GM19328 (cell line): ENCODE measurements at regions not wholly inside any gene's neighbourhood (a gene's known extent, or its start where the extent isn't known, plus 50 kb on each side); places are given as distances from the start of the nearest gene placed in this dataset.

Source experiments
- ATAC-seq: cut with Tn5 transposase; IDR thresholded peaks from one replicate; pipeline ENCODE4 v1.9.1; 2021; ENCODE audit warnings: mild to moderate bottlenecking, moderate library complexity; ENCODE audit not compliant: unreplicated experiment

DNA sequence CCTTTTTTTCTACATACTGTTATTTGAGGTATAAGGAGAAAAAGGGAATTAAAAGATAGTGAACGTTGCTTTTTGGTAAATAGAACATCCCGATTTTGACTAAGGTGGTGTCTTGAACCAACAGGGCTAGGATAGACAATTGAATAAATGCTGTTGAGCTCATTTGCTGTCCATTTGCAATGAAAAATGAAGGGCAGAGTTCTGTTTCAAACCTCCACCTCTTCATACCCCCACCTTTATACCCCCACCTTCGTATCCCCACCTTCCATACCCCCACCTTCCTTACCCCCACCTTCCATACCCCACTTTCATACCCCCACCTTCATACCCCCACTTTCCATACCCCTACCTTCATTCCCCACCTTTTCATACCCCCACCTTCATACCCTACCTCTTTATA, 93.4 kb upstream of the NAA20 start:
- no peak for ATAC-seq

DNA sequence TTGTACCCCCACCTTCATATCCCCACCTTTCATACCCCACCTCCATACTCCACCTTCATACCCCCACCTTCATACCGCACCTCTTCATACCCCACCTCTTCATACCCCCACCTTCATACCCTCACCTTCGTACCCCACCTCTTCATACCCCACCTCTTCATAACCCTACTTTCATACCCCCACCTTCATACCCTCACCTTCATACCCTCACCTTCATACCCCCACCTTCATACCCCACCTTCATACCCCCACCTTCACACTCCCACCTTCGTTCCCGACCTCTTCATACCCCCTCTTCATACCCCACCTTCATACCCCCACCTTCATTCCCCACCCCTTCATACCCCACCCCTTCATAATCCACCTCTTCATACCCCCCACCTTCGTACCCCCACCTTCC, 92.9 kb upstream of the NAA20 start:
- ATAC-seq = no peak

DNA sequence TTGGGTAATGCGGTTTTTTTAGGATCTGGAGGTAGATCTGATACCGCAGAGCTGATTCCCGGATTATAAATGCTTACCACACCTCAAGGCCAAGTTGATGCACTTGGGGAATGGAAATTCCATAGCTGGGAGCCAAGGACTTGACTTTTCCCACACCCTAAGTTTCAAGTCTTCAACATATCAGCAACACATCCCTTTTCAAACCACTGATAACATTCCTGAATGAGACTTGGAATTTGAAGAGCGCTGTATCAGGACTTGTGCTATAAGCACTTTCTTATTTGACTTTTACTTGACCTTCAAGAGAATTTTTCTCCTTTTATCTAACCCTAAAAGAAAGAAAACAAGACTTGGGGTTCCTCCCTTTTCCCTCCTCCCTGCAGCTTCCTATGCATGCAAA, 90.6 kb upstream of the NAA20 start:
- no peak for ATAC-seq

- no peak for ATAC-seq
Observed at GRCh38 chr20:19928328-19929011, 88.7 kb upstream of the NAA20 start.

DNA sequence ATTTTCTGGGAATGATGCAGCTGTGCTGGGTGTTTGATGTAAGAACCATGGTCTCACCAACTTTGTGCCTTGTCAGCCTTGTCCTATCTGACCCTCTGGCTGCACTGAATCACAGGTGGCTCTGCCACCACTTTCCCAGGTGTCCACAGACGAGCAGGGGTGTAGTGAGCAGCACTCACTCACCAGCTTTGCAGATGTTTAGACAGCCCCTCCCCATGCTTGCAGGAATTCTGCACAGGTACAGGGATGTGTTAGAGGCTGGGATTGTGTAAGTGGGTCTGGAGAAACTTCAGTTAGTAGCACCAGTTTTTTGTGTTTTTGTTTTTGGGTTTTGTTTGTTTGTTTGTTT, 88.2 kb upstream of the NAA20 start:
- ATAC-seq = no peak

DNA sequence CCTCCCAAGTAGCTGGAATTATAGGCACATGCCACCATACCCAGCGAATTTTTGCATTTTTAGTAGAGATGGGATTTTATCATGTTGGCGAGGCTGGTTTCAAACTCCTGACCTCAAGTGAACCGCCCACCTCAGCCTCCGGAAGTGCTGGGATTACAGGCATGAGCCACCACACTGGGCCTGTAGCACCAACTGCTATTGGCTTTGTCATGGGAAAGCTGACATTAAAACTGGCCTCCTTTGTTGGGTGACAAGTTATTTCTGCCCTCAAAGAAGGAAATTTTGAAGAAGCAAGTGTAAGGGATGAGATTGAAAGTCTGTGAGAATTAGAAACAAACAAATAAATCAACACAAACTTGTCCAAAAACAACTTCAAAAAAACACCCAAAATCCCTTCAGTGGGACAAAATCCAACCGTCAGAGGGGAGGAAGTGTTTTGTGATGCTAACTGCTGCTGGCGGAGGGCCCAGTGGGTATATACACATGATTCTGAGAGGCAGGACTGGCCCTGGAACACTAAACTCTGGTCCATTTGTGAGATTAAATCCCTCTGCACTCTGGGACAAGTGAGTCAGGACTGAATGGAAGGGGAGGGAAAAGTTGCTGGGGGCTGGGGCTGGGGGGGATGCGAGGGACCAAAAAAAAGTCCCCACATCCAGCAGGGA, 87.5 kb upstream of the NAA20 start:
- no peak for ATAC-seq

DNA sequence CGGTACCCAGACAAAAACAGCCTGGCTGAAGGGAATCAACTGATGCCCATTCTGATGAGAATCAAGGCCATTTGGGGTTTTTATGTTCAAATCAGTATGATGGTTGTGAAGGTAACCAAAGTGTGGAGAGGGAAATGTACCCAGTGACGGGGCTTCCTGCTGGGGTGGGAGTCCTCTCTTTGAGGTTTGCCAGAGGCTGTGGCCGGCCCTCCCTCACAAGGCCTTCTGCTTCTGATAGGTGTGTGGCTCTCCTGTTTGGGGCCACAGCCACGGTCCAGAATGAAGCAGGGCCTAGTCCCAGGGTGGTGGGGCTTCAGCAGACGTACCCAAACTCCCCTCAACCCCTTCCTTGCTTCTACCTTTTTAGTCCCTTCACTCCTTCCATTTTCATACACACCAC, 86.7 kb upstream of the NAA20 start:
- ATAC-seq = no peak

GRCh38 chr20:19932170-19932667, 84.9 kb upstream of the NAA20 start:
- no peak for ATAC-seq

DNA sequence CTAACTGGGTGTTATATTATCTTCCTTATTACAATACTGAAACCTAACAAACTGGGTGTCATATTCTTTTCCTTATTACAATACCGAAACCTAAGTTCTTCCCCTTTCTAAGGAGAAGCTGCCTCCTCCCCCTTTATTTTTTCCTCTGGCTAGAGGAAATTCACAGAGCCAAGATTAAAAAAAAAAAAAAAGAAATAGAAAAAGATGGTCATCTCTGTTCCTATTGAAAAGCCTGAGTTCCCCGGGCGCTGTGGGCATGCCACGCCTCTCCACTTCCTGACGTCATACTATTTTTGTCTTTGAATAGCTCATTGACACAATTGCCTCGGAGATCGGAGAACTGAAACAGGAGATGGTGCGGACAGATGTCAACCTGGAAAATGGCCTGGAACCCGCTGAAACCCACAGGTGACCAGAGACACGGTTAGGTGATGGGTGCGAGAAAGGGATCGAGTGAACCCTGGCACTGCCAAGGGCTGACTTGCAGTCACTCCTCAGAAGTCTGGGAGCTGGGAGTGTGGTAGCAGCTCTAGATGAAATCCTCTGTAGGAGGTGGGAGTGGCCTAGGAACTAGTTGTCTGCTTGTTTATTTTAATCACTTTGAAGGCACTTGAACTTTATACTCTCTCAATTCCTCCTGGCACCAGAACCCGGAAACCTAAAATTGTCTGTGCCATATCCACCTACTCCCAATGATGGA, 82.2 kb upstream of the NAA20 start:
- no peak for ATAC-seq

GRCh38 chr20:19935842-19936241, 81.3 kb upstream of the NAA20 start:
- ATAC-seq = no peak

DNA sequence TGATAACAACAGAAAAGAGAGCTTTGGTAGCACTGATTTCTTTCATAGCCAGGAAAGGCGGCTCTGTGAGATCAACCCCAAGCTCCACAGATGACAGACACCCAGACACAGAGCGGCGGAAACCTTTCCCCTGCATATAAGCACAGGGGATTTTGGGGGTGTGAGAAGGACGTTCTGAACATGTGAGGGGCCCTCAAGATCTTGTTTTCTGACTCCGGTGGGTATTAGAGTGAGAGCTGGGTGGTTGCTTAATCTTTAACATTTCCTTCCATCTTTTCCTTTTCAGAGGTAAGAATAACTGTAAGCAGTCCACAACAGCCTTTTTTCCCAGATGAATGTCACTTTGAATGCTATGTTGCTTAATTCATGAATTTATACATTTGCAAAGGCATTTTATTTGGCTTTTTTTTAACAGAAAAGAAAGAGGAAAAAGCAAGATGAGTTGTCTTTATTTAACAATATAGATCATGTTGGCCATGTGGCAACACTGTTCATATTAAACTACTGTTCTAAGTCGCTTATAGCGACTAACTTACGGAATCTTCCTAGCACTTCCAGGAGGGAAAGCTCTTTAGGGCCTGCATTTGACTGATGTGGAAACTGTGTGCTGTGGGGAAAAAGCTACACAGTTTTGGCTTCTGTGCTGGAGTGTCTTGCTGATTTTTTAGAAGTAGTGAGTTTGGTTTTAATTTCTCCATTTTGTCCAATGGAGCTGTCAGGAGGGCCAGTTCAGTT, 80.5 kb upstream of the NAA20 start:
- no peak for ATAC-seq

DNA sequence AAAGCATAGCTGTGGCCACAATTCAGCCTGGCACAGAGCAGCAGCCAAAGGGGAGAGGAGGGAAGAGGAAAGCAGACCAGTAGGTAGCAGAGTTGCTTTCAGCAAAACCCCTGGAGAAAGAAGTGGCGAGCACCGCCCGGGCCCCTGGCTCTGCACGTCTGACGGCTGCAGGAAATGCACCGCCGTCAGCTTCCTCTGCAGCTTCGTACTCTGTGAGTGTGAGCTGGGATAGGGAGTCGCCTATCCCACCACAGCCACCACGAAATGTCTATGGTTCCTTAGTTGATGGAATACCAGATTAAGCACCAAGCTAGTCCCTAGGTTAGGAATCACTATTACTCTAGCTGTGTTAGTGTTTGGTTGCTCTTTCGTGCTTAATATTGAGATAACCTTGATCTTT, 79.9 kb upstream of the NAA20 start:
- no peak for ATAC-seq

GRCh38 chr20:19937651-19938420, 79.3 kb upstream of the NAA20 start:
- no peak for ATAC-seq

DNA sequence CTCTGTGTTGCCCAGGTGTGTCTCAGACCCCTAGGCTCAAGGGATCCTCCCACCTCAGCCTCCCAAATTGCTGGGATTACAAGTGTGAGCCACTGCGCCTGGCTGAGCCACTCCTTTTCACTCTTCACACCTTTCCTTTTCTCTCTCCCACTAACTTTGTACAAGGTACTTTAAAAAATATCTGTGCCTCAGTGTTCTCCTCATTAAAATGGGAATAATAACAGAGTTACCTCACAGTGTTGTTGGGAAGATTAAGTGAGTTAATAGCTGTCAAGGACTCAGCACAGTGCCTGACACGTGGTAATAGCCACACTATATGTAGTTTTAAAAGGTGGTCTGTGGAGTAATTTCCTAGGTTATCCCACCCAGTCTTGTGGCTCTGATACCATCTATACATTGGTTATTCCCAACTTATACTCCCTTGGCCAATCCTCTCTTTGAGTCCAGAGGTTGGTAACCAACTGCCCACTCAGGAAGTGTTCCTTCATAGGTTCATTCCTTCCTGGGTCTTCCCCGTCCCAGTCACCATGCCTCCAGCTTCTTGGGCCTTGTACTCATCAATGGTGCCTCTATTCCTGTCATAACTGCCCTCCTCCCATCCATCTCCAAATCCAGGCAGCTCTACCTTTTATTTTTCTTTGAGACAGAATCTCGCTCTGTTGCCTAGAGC, 78.6 kb upstream of the NAA20 start:
- no peak for ATAC-seq

DNA sequence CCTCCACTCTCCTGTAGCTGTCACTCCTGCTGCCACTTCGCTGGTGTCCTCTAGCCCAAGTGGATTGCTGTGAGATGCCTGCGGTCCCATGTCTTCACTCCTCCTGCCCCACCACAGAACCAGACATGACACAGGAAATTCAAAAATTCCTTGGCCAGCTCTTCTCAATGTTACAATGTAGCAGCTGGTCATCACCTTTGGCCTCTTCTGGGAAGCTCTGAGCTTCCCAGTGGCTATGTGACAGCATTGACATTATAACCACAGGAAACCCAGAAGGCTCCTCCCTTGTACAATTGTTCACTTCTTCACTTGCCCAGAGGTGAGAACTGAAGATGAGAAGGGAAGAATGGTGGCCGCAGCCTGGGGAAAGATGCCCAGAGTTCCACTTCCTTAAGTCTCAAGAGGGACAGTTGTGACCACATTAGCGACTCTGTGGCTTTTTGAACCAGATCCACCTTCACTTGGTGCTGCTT, 76.1 kb upstream of the NAA20 start:
- no peak for ATAC-seq

DNA sequence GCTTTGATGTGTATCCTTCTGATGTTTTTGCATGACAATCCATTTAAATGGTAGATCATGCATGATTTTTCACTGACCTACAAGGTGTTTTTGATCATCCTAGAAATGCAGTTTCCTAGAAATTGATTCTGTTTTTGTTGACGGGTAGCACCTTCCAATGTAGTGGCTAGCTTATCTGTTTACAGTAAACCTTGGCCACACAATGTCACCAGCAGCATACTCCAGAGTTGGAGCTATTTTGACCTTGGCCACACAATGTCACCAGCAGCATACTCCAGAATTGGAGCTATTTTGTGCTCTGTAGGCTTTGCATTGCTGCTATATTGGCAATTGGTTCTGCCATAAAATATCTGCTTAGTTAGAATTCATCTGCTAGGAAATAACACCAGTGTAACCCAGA, 74.6 kb upstream of the NAA20 start:
- no peak for ATAC-seq

- ATAC-seq = no peak
Observed at GRCh38 chr20:19943061-19943521, 74.1 kb upstream of the NAA20 start.

- no peak for ATAC-seq
Observed at GRCh38 chr20:19944772-19945459, 72.2 kb upstream of the NAA20 start.
